Vagina (tissue), 2 donors: ENCODE measurements at regions not wholly inside any gene's neighbourhood (a gene's known extent, or its start where the extent isn't known, plus 50 kb on each side); places are given as distances from the start of the nearest gene placed in this dataset.

ENCODE experiments used
- DNase-seq, 2 donors: peaks; one replicate each; pipeline ENCODE4 v3.0.0-alpha.2; 2017; ENCODE audit errors: extremely low spot score in 2 of 2
- H3K27ac ChIP-seq: fragments of 200-600 bp; sonication (generic); one replicate; pipeline ENCODE4 v1.5.1; 2019
- H3K27me3 ChIP-seq: fragments of 200-600 bp; sonication (generic); one replicate; pipeline ENCODE4 v1.5.1; 2019
- H3K36me3 ChIP-seq, 2 donors: fragments of 200-600 bp; sonication (generic); one replicate each; pipeline ENCODE4 v1.5.1; 2017 to 2019
- H3K4me1 ChIP-seq: fragments of 200-600 bp; sonication (generic); one replicate; pipeline ENCODE4 v1.5.1; 2019
- H3K4me3 ChIP-seq, 2 donors: fragments of 200-600 bp; sonication (generic); 1 replicate in 1 of 2; 2 replicates in 1 of 2; pipeline ENCODE4 v1.5.1; 2016 to 2019
- H3K9me3 ChIP-seq: fragments of 200-600 bp; sonication (generic); one replicate; pipeline ENCODE4 v1.5.1; 2019
- CTCF ChIP-seq, 3 experiments: fragments of 450-650 bp in 2 of 3; fragments of 200-600 bp in 1 of 3; sonication (generic) in 1 of 3; IDR thresholded peaks; one replicate each; pipeline ENCODE4 v1.5.1; 2017 to 2019; ENCODE audit warnings: antibody characterized with exemption in 3 of 3, mild to moderate bottlenecking in 2 of 3, moderate library complexity in 2 of 3
- POLR2A ChIP-seq, 2 donors: fragments of 450-650 bp; IDR thresholded peaks; one replicate each; pipeline ENCODE4 v1.6.1; 2017; ENCODE audit warnings: antibody characterized with exemption in 2 of 2, mild to moderate bottlenecking in 2 of 2, moderate library complexity in 2 of 2
- POLR2AphosphoS5 ChIP-seq, 2 donors: sonication (generic); formaldehyde crosslinking; IDR thresholded peaks; one replicate each; pipeline ENCODE4 v1.9.0; 2017; ENCODE audit warnings: antibody characterized with exemption in 2 of 2, mild to moderate bottlenecking in 2 of 2, low read depth in 1 of 2; ENCODE audit not compliant: insufficient read depth in 1 of 2
- intact Hi-C: fragments of 100-400 bp; cut with DNase I; formaldehyde crosslinking; loops from one replicate; pipeline ENCODE4 v1.15.1; 2023

- intact Hi-C loops, result no loop called here
- Histone ChIP-seq H3K36me3 (no peaks in the 10 kb centered on the region), H3K27me3 (no peaks in the 10 kb centered on the region), H3K4me3 (no peak overlapping the region), H3K27ac (no peak overlapping the region), H3K4me1 (no peaks in the 10 kb centered on the region), H3K9me3 (no peaks in the 10 kb centered on the region)
- TF ChIP-seq CTCF (IDR thresholded peaks at IDR 0.05) (no peak), POLR2AphosphoS5 (IDR thresholded peaks at IDR 0.05; ENCODE audit: insufficient read depth in 1 of 2, low read depth in 1 of 2) (no peak), POLR2A (IDR thresholded peaks at IDR 0.05) (no peak)
- no peak for DNase-seq
Observed at GRCh38 chr2:121101093-121101715, 183.8 kb downstream of the TFCP2L1 start.

- intact Hi-C loops, result no loop called here
- Histone ChIP-seq H3K4me3 (no peak overlapping the region), H3K9me3 (no peaks in the 10 kb centered on the region), H3K36me3 (no peaks in the 10 kb centered on the region), H3K4me1 (no peaks in the 10 kb centered on the region), H3K27ac (no peak overlapping the region), H3K27me3 (no peaks in the 10 kb centered on the region)
- DNase-seq, result no peak
- TF ChIP-seq POLR2AphosphoS5 (IDR thresholded peaks at IDR 0.05; ENCODE audit: insufficient read depth in 1 of 2, low read depth in 1 of 2) (no peak), POLR2A (IDR thresholded peaks at IDR 0.05) (no peak), CTCF (IDR thresholded peaks at IDR 0.05) (no peak)
Observed at GRCh38 chr2:121102941-121103340, 182.1 kb downstream of the TFCP2L1 start.

- no peak for DNase-seq
- intact Hi-C loops, result no loop called here
- Histone ChIP-seq H3K27ac (no peak overlapping the region), H3K9me3 (no peaks in the 10 kb centered on the region), H3K36me3 (no peaks in the 10 kb centered on the region), H3K4me1 (no peaks in the 10 kb centered on the region), H3K4me3 (no peak overlapping the region), H3K27me3 (no peaks in the 10 kb centered on the region)
- TF ChIP-seq CTCF (IDR thresholded peaks at IDR 0.05), result no peak
- no peak for TF ChIP-seq POLR2A (IDR thresholded peaks at IDR 0.05)
- no peak for TF ChIP-seq POLR2AphosphoS5 (IDR thresholded peaks at IDR 0.05; ENCODE audit: insufficient read depth in 1 of 2, low read depth in 1 of 2)
Observed at GRCh38 chr2:121103960-121104359, 181.0 kb downstream of the TFCP2L1 start.

- H3K27ac ChIP-seq, result no peak overlapping the region
- no peaks in the 10 kb centered on the region for H3K4me1 ChIP-seq
- no peak for TF ChIP-seq POLR2A (IDR thresholded peaks at IDR 0.05)
- no peak for TF ChIP-seq CTCF (IDR thresholded peaks at IDR 0.05)
- no peak for TF ChIP-seq POLR2AphosphoS5 (IDR thresholded peaks at IDR 0.05; ENCODE audit: insufficient read depth in 1 of 2, low read depth in 1 of 2)
- no peak overlapping the region for H3K4me3 ChIP-seq
- no peaks in the 10 kb centered on the region for H3K36me3 ChIP-seq
- H3K27me3 ChIP-seq, result no peaks in the 10 kb centered on the region
- no peaks in the 10 kb centered on the region for H3K9me3 ChIP-seq
- no peak for DNase-seq
- intact Hi-C loops, result no loop called here
Observed at GRCh38 chr2:121104721-121105141, 180.3 kb downstream of the TFCP2L1 start.

- no peak overlapping the region for H3K27ac ChIP-seq
- no peak overlapping the region for H3K4me3 ChIP-seq
- no peaks in the 10 kb centered on the region for H3K4me1 ChIP-seq
- DNase-seq, result no peak
- no peaks in the 10 kb centered on the region for H3K9me3 ChIP-seq
- no peaks in the 10 kb centered on the region for H3K36me3 ChIP-seq
- TF ChIP-seq POLR2AphosphoS5 (IDR thresholded peaks at IDR 0.05; ENCODE audit: insufficient read depth in 1 of 2, low read depth in 1 of 2), result no peak
- no peak for TF ChIP-seq POLR2A (IDR thresholded peaks at IDR 0.05)
- TF ChIP-seq CTCF (IDR thresholded peaks at IDR 0.05), result no peak
- H3K27me3 ChIP-seq, result no peaks in the 10 kb centered on the region
- intact Hi-C loops, result no loop called here
Observed at GRCh38 chr2:121110924-121111323, 174.1 kb downstream of the TFCP2L1 start.
